SK-N-SH treated with all-trans-retinoic acid at 6 μM for 48 hours (cell line): ENCODE measurements at regions not wholly inside any gene's neighbourhood (a gene's known extent, or its start where the extent isn't known, plus 50 kb on each side); places are given as distances from the start of the nearest gene placed in this dataset.

ENCODE experiments used
- BACH2 ChIP-seq: fragments of 250-450 bp; sonication (Bioruptor Pico); IDR thresholded peaks from 2 replicates; pipeline ENCODE4 v1.9.0; 2021; ENCODE audit warnings: mild to moderate bottlenecking, borderline replicate concordance
- CREB5 ChIP-seq: fragments of 250-450 bp; sonication (Bioruptor Pico); IDR thresholded peaks from 2 replicates; pipeline ENCODE4 v1.5.1; 2020; ENCODE audit warnings: low read depth, mild to moderate bottlenecking, moderate library complexity
- ISL1 ChIP-seq: fragments of 250-450 bp; sonication (Bioruptor Pico); IDR thresholded peaks from 2 replicates; pipeline ENCODE4 v2.1.2; 2022; ENCODE audit warnings: mild to moderate bottlenecking, moderate library complexity
- OSR1 ChIP-seq: fragments of 250-450 bp; sonication (Bioruptor Pico); IDR thresholded peaks from 2 replicates; pipeline ENCODE4 v1.8.0; 2022; ENCODE audit warnings: moderate library complexity, mild to moderate bottlenecking, inconsistent platforms
- PATZ1 ChIP-seq: fragments of 250-450 bp; sonication (Bioruptor Pico); IDR thresholded peaks from 2 replicates; pipeline ENCODE4 v1.8.0; 2020; ENCODE audit warnings: mild to moderate bottlenecking, moderate library complexity, borderline replicate concordance
- PPARA ChIP-seq: fragments of 250-450 bp; sonication (Bioruptor Pico); IDR thresholded peaks from 2 replicates; pipeline ENCODE4 v1.5.0; 2020; ENCODE audit warnings: mild to moderate bottlenecking, borderline replicate concordance
- ZFP3 ChIP-seq: fragments of 250-450 bp; sonication (Bioruptor Pico); IDR thresholded peaks from 2 replicates; pipeline ENCODE4 v1.5.0; 2020; ENCODE audit warnings: mild to moderate bottlenecking, moderate library complexity
- ZFP30 ChIP-seq: fragments of 450-650 bp; formaldehyde crosslinking; IDR thresholded peaks from 2 replicates; pipeline ENCODE4 v1.5.0; 2022; ENCODE audit warnings: mild to moderate bottlenecking, moderate library complexity
- ZNF565 ChIP-seq: fragments of 450-650 bp; formaldehyde crosslinking; conservative IDR thresholded peaks from 2 replicates; pipeline ENCODE4 v1.5.0; 2020; ENCODE audit warnings: low read depth, mild to moderate bottlenecking, moderate library complexity
- ZNF70 ChIP-seq: fragments of 450-650 bp; formaldehyde crosslinking; IDR thresholded peaks from 2 replicates; pipeline ENCODE4 v1.5.0; 2020; ENCODE audit warnings: mild to moderate bottlenecking, moderate library complexity

GRCh38 chr18:75697493-75697892 lies 270.0 kb upstream of the SMIM21 start:
- TF ChIP-seq BACH2 (CRISPR knock-in tag) (no peak), CREB5 (CRISPR knock-in tag) (no peak), PATZ1 (CRISPR knock-in tag) (no peak), ZFP30 (CRISPR knock-in tag) (no peak), ZFP3 (CRISPR knock-in tag) (no peak), ISL1 (no peak), OSR1 (CRISPR knock-in tag) (no peak), ZNF565 (CRISPR knock-in tag) (no peak), PPARA (CRISPR knock-in tag) (no peak), ZNF70 (no peak)
